Occipital lobe (tissue), 1 donor: ENCODE measurements at regions not wholly inside any gene's neighbourhood (a gene's known extent, or its start where the extent isn't known, plus 50 kb on each side); places are given as distances from the start of the nearest gene placed in this dataset.

Experiments
- DNase-seq: peaks from one replicate; lab custom pipeline; 2025; lab: John Stamatoyannopoulos, UW

- DNase-seq: no peak
These were observed 441.5 kb upstream of the ADAMTS16 start for GRCh38 chr5:4698596-4698995.

- DNase-seq: no peak
These were observed 440.5 kb upstream of the ADAMTS16 start for GRCh38 chr5:4699592-4699991.

DNA sequence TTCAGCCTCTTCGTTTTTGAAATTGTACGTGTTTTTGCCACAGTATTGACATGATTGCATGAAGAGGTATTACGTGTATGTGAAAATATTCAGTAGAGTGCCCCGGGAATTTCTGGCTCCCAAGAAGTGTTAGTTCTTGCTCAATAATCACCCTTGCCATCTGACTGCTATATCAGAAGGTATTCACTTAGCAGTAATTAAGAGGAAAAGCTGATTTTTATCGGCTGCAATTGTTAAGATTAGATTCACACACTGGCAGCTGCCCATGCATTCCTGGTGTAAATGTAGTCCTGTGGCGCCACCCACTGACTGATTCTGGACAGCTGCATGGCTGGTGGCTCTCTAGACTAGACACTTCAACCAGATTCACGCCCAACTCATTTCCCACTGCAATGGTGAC, 440.1 kb upstream of the ADAMTS16 start:
- peak; percentile 44 for DNase-seq

GRCh38 chr5:4700871-4701270, 439.3 kb upstream of the ADAMTS16 start:
- no peak for DNase-seq

DNA sequence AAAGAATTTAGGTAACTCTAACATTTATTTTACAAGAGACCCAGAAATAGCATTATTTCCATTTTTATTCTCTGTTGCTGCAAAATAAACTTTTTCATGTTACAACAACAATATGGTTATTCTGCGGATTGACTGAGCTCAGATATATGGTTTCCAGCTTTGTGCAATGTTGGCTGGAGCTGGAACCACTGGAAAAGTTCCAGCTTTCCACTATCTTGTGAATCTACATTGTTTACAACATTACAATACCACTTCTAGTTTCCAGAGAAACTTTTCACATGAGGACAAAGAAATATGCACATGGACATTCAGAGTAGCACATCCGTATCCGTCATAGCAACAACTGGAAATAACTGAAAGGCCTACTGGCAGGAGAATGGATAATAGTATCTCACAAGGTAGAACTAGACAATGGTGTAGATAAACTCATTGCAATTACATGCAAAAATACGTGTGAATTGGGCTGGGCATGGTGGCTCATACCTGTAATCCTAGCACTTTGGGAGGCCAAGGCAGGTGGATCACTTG, 436.1 kb upstream of the ADAMTS16 start:
- DNase-seq: no peak

DNA sequence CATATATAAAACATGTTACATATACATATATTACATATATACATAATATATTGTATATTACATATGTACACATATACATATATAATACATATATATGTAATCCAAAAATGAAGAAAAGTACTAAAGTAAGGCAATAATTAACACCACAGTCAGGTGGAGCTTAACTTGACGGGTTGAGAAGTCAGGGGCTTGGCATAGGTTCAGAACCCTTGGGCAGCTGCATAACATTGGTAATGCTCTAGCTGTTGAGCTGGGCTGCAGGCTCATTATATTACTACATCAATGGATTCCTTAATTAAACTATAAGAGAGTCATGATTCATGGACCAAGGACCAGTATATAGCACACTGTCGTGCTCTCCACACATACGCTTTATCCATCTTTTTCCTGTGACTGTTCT, 435.2 kb upstream of the ADAMTS16 start:
- DNase-seq: no peak

GRCh38 chr5:4716781-4717180, 423.3 kb upstream of the ADAMTS16 start:
- no peak for DNase-seq

DNA sequence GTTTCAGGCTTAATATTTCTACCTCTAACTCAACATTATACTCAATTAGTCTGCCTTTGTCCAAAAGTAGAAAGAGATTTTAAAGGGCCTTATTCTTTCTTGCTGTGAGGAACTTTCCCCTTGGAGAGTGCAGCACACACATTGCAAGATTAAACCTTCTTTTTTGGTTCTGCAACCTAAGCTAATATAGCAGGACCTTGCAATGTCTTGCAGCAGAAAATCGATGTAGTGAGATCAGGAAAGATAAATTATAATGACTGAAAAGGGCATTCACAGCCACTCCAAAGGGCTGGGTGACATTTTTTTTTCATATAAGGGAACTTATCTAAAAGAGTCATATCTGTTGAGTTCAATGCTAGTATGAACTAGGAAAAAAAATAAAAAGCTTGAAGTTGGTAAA, 422.7 kb upstream of the ADAMTS16 start:
- DNase-seq: no peak

GRCh38 chr5:4720831-4721230, 419.3 kb upstream of the ADAMTS16 start:
- no peak for DNase-seq

DNA sequence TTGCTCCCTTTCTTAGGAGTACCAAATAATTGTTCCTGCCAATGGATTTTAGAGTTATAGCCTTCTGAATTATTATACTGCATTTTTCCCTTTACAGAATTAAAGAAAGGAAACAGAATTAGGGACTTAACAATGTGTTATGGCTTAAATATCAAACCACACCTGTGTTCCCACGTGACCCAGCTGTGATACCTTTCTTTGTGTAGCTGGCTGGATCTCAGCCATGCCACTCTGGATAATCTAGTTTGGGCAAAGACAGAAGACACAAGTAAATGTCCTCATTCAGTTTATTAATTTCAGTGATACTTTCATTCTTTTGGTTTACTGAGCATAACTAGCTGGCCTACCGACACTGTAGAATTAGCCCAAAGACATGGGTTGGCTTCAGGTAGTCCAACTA, 417.2 kb upstream of the ADAMTS16 start:
- no peak for DNase-seq

DNA sequence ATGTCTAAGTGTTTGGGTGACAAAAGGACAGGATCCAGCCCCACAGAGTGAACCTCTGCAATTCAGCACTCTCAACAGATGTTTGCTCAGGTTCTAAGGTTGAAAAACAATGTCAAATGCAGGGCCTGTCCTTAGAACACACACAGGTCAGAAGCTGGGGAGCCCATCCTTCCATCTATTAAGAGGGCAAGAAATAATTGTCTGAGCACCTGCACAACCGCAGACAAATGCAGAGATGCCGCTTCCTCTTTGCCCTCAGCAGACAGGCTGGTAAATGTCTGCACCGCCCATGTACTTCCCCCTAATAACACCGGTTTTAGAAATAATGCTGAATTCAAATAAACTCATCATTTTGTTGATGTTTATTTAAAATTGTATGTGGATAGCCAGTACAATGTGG, 414.5 kb upstream of the ADAMTS16 start:
- no peak for DNase-seq

DNA sequence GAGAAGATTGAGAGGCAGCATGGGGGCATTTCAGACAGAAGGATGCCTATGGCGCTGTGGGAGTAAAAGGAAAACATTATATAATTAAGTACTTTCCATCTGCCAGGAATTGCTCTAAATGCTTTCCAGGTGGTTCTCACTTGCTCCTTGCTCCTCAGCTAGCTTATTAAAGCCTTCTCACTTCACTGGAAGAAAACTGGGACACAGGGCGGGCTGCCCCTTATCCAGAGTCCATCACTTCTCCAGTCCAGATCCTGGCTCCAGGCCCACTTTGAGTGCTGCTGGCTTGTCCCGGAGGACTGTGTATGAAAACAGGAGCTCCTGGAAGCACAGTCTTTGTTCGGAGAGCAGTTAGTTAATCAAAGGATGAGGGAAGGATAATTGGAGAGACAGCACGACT, 409.9 kb upstream of the ADAMTS16 start:
- DNase-seq: no peak

DNA sequence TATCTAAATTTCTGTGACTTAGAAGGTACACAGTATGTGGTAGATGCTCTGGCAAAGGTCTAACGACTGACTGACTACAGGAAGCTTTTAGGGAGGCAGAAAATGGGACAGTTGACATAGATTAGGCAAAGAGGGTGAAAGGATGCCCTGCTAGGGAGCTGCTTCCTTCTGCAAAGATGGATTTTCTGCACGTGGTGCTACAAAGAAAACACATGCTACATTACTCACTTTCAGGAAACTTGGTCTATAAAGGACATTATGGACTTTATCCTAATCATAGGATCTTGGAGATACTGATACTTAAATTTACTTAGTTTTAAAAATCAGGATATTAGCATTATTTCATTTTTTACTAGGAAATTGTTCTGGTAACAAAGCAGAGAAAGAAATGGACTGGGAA, 405.8 kb upstream of the ADAMTS16 start:
- no peak for DNase-seq

DNA sequence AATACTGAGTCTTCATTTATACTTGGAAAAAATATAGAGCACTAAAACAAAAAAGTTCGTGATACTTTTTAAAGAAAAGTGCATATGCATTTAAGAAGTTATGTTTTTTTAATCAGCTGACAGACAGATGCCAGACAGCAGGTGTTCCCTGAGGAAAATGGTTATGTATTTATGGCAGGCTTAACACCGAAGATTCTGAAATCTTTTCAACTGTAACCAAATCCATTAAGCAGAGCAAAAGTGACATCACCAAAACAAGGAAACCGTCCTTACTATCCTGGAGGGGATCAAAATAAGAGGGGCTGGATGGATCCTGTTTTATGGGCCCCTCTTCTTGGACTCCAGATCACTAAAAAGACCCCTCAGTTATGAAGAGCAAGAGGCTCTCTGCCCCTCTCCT, 404.9 kb upstream of the ADAMTS16 start:
- no peak for DNase-seq

GRCh38 chr5:4737868-4738267, 402.3 kb upstream of the ADAMTS16 start:
- DNase-seq: no peak

- no peak for DNase-seq
These were observed 401.8 kb upstream of the ADAMTS16 start for GRCh38 chr5:4738298-4738697.

DNA sequence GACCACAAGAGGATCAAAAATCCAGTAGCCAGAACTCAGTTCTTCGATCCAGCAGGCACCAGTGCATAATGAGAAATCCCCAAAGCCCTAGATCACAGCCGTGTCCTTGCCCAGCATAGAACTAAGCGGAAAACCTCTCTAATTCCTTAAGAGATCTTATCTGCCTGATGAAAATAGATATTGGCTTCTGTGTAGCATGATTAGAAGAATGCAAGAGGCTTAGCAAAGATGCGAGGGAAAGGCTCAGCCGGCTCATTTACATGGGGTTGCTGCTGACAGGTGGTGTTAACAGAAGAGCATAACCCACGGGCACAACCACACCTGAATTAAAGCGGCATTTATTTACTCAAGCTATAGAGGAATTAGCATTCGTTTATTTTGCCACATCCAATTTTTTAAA, 400.0 kb upstream of the ADAMTS16 start:
- no peak for DNase-seq

DNA sequence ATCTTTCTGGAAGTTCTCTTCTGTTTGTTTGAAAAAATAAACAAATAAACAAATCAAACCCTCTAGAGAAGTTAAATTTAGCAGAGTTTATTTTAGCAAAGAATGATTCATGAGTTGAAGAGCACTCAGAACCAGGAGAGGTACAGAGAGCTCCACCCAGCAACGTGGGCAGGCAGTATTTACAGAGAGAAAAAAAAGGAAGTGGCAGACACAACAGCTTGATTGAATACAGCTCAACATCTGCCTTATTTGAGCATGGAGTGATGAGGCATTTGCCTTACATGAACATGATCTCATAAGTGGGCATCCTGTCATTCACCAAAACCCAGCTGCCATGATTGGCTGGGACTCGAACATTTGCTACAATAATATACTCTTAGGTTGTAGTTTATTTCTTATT, 381.6 kb upstream of the ADAMTS16 start:
- DNase-seq: no peak

DNA sequence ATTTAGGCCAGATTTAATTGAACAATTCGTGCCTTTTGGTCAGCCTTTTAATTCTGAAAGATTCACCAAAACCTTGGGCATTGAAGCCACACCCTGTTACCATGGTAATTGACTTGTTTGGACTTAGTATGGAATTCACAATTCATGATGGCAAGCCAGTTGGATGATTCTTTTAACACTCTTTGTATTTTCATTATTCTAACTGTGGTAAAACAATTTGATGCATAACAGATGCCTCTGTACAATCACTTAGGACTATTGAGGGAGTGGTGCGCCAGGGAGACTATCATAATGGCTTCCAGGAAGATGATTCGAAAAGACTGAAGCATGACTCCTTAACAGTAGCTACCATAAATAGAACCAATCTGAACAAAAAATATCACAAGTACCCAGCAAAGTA, 381.1 kb upstream of the ADAMTS16 start:
- DNase-seq: no peak

- no peak for DNase-seq
These were observed 377.8 kb upstream of the ADAMTS16 start for GRCh38 chr5:4762316-4762715.

- DNase-seq: no peak
These were observed 374.7 kb upstream of the ADAMTS16 start for GRCh38 chr5:4765411-4765810.

DNA sequence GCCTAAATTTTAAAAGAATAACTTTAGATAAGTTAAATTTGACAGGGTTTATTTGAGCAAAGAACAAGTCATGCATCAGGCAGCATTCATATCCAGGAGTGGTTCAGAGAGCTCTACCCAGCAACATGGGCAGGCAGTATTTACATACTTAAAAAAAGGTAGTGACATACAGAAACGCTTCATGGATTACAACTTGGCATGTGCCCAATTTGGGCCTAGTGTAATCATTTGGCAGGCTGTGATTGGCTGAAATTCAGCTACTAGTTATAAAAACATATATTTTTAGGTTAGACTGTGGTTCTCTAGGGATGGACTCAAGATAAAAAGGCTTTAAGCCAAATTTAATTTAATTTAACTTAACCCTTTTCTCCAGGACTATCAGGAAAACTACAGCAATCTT, 374.0 kb upstream of the ADAMTS16 start:
- no peak for DNase-seq

DNA sequence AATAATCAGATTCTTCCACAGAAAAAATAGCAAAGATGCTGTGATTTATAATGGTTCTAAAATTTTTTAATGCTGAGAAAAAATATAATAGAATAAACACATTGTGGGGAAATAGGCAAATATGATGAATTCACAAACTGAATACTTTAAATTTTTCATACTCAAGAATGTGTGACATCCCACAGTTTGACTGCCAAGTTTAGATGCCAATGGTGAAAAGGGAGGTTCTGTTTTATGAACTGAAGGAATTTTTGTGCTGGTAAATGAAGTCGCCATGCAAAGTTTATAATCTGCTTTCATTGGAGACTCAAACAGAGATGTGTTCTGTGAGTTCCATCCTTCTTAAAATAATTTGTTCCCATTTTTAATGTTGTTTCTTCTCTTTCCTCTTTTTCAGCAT, 367.5 kb upstream of the ADAMTS16 start:
- no peak for DNase-seq

DNA sequence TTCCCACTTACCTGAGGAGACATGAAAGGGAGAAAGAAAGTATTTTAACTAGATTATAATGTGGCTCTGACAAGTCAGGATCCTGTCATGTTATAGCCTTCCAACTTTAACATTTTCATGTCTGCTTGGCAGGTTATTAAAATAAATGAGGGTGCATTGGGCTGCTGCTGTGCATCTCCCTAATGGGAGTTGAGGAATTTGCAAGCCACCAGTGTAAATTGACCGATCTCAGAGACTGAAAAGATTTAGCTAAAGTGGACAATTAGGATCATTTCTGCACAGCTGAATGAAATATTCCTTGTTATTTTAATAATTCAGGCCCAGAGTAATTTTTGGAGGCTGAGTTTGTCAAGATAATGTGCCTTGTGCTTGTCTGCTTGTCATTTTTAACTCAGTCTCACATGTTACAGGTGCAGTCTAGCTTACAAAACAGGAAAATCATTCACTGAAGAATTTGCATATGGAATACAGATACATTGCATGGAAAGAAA, 366.3 kb upstream of the ADAMTS16 start:
- no peak for DNase-seq
